ENCODE measurements at regions not wholly inside any gene's neighbourhood (a gene's known extent, or its start where the extent isn't known, plus 50 kb on each side); places are given as distances from the start of the nearest gene placed in this dataset.

DNA sequence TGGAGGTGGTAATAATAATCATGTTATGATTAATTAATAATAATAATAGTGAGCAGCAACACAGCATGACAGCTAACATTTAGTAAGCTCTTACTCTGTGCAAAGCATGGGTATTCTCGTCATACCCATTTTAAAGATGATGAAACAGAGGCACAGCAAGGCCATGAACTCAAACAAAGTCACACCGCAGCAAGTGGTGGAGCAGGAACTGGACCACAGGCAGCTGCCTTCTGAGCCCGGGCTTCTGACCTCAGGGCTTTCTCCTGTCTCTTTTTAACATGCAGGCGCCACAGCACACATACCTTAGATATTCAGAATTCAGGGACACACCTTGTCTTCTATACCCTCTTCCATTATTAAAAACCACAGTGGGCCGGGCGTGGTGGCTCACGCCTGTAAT is 50.7 kb upstream of the SPATA12 start:
- H3K9me3 ChIP-seq = no peaks in the 10 kb centered on the region
- H3K4me1 ChIP-seq = peaks cover 27% of the 10 kb centered on the region
- H3K36me3 ChIP-seq (ENCODE audit: low read depth, missing control alignments) = no peaks in the 10 kb centered on the region
- no peak for DNase-seq
- H3K4me3 ChIP-seq = no peak overlapping the region
- no peak for TF ChIP-seq POLR2A (IDR thresholded peaks at IDR 0.05)
- TF ChIP-seq, protein P1, sequence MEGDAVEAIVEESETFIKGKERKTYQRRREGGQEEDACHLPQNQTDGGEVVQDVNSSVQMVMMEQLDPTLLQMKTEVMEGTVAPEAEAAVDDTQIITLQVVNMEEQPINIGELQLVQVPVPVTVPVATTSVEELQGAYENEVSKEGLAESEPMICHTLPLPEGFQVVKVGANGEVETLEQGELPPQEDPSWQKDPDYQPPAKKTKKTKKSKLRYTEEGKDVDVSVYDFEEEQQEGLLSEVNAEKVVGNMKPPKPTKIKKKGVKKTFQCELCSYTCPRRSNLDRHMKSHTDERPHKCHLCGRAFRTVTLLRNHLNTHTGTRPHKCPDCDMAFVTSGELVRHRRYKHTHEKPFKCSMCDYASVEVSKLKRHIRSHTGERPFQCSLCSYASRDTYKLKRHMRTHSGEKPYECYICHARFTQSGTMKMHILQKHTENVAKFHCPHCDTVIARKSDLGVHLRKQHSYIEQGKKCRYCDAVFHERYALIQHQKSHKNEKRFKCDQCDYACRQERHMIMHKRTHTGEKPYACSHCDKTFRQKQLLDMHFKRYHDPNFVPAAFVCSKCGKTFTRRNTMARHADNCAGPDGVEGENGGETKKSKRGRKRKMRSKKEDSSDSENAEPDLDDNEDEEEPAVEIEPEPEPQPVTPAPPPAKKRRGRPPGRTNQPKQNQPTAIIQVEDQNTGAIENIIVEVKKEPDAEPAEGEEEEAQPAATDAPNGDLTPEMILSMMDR (IDR thresholded peaks at IDR 0.05) = no peak
- no peaks in the 10 kb centered on the region for H3K27me3 ChIP-seq
- 91 to 94% methylated on average over 7 of the region's 7 CpGs for WGBS, 2 donors
- H3K27ac ChIP-seq = no peak overlapping the region
- intact Hi-C loops (cut with DNase I; ENCODE audit: low total_unique reads) = no loop called here

DNA sequence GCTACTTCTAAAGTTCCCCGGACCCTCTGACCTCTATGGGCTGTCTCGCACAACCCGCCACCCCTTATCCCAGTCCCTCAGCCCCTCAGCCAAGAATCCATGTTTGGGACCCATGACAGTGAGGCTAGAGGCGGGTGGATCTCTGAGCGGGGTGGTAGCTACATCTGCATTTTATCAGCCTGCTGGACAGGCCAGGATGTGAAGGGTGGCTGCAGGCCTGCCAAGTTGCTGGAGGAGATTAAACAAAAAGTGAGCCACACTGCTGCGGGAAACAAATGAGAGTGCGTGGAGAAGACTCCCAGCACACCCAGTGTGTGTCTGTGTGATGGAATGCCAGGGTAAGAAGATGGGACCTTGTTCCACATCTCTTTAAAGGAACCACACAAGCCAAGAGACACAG is 51.1 kb upstream of the SPATA12 start:
- peak overlapping the region in 1 of 2 donors; percentile 76 for H3K27ac ChIP-seq
- TF ChIP-seq, protein P1 (IDR thresholded peaks at IDR 0.05) = no peak
- no peak for TF ChIP-seq POLR2A (IDR thresholded peaks at IDR 0.05)
- H3K4me3 ChIP-seq = no peak overlapping the region
- peaks cover 27% of the 10 kb centered on the region for H3K4me1 ChIP-seq
- no peak for DNase-seq
- H3K27me3 ChIP-seq = no peaks in the 10 kb centered on the region
- intact Hi-C loops (cut with DNase I; ENCODE audit: low total_unique reads) = no loop called here
- no peaks in the 10 kb centered on the region for H3K36me3 ChIP-seq (ENCODE audit: low read depth, missing control alignments)
- WGBS, 2 donors = 67 to 84% methylated on average over 7 of the region's 7 CpGs
- H3K9me3 ChIP-seq = no peaks in the 10 kb centered on the region

DNA sequence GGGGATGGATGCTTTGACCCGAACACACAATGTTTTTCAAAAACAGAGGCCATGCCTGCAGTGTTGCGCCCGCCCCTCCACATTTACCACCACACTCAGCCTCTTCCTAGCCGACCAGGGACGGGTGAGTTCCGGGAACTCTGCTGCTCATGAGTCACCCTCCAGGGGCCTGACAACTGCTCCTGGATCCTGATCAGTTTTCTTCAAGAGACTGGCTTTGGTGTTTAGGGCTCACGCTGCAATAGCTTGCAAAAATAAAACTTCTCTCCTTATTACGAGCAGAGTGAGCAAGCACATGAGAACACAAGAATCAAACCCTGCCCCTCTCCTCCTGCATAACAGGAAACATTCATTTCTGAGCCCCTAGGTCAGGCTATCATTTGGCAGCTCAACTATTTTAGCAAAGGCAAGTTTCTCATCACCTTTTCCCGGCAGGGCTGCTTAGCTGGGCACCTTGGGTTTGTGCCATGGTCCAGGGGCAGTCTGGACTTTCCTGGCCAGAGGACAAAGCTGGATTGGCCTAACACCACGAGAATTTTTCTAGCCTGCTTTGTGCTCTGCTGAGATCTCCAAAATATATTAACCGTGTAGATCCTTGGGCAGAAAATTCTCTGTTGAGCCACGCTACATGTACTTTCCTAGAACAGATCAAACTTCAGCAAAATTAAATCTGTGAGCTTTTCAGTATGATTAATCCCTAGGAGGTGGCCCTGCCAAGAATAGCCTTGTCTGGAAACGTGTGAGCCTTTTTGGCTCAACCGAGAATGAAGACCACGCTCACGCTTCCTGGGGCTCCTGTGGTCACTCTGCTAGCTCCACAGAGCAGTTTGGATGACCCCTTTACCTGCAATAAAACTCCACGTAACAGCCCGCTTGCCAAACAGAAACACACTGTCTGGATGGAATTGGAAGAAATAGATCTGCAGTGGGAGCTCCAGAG is 52.7 kb upstream of the SPATA12 start:
- DNase-seq = peak; percentile 78
- peaks cover 27% of the 10 kb centered on the region for H3K4me1 ChIP-seq
- intact Hi-C loops (cut with DNase I; ENCODE audit: low total_unique reads) = no loop called here
- H3K4me3 ChIP-seq = no peak overlapping the region
- no peaks in the 10 kb centered on the region for H3K9me3 ChIP-seq
- H3K36me3 ChIP-seq (ENCODE audit: low read depth, missing control alignments) = no peaks in the 10 kb centered on the region
- no peaks in the 10 kb centered on the region for H3K27me3 ChIP-seq
- TF ChIP-seq, protein P1 (IDR thresholded peaks at IDR 0.05) = no peak
- no peak for TF ChIP-seq POLR2A (IDR thresholded peaks at IDR 0.05)
- WGBS, 2 donors = 31 to 48% methylated on average over 18 of the region's 18 CpGs
- H3K27ac ChIP-seq = peak overlapping the region; percentile 76 to 79

DNA sequence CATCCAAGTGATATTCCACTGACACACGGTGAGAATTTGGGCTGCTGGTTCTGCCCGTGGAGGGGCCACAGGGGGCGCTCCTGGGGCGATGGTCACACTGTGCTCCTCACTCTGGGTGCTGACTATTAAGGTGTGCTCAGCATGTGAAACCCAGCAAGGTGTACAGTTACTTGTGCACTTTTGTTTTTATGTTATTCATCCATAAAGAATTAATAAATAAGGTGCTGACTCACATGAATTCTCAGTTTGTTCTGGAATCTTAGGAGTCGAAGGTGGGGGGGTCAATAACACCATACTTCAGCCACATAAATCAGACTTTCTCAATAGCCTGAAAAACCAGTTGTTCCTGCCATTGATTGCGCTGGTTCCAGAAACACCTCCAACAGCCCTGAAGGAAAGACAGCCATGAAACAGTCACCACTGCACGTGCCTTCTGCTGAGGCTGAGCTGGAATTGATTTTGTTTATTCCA is 53.5 kb upstream of the SPATA12 start:
- intact Hi-C loops (cut with DNase I; ENCODE audit: low total_unique reads) = no loop called here
- Histone ChIP-seq H3K4me3 (no peak overlapping the region), H3K27me3 (no peaks in the 10 kb centered on the region), H3K4me1 (peaks cover 27% of the 10 kb centered on the region), H3K27ac (peak overlapping the region; percentile 76 to 79), H3K36me3 (ENCODE audit: low read depth, missing control alignments) (no peaks in the 10 kb centered on the region), H3K9me3 (no peaks in the 10 kb centered on the region)
- no peak for TF ChIP-seq POLR2A (IDR thresholded peaks at IDR 0.05)
- TF ChIP-seq, protein P1 (IDR thresholded peaks at IDR 0.05) = no peak
- 55 to 57% methylated on average over 7 of the region's 7 CpGs for WGBS, 2 donors
- DNase-seq = no peak
